ENCODE measurements at regions not wholly inside any gene's neighbourhood (a gene's known extent, or its start where the extent isn't known, plus 50 kb on each side); places are given as distances from the start of the nearest gene placed in this dataset.

- Mint-ChIP-seq H3K4me1 (ENCODE audit: low read depth, unreplicated experiment) (no peaks in the 10 kb centered on the region), H3K36me3 (ENCODE audit: insufficient read depth, unreplicated experiment) (no peaks in the 10 kb centered on the region), H3K4me3 (ENCODE audit: low read depth, unreplicated experiment) (no peak overlapping the region), H3K27me3 (ENCODE audit: unreplicated experiment) (no peaks in the 10 kb centered on the region), H3K27ac (ENCODE audit: unreplicated experiment) (no peak overlapping the region), H3K9me3 (ENCODE audit: low read depth, unreplicated experiment) (peaks cover 2% of the 10 kb centered on the region)
- CTCF ChIA-PET: no interaction called here
- BruUV-seq (replicated peaks): no TSS peak
- no peak for TF ChIP-seq CTCF (IDR thresholded peaks at IDR 0.05; ENCODE audit: unreplicated experiment)
- intact Hi-C loops (cut with micrococcal nuclease; ENCODE audit: unreplicated experiment): no loop called here
- DNase-seq: no peak
These were observed 187.0 kb upstream of the CYRIA start for GRCh38 chr2:16852651-16853050.

GRCh38 chr2:16851126-16851525 lies 185.5 kb upstream of the CYRIA start:
- DNase-seq: no peak
- H3K36me3 Mint-ChIP-seq (ENCODE audit: insufficient read depth, unreplicated experiment): no peaks in the 10 kb centered on the region
- peaks cover 4% of the 10 kb centered on the region for H3K9me3 Mint-ChIP-seq (ENCODE audit: low read depth, unreplicated experiment)
- no peak for TF ChIP-seq CTCF (IDR thresholded peaks at IDR 0.05; ENCODE audit: unreplicated experiment)
- no TSS peak for BruUV-seq (replicated peaks)
- intact Hi-C loops (cut with micrococcal nuclease; ENCODE audit: unreplicated experiment): no loop called here
- H3K27me3 Mint-ChIP-seq (ENCODE audit: unreplicated experiment): no peaks in the 10 kb centered on the region
- H3K4me3 Mint-ChIP-seq (ENCODE audit: low read depth, unreplicated experiment): no peak overlapping the region
- CTCF ChIA-PET: no interaction called here
- no peaks in the 10 kb centered on the region for H3K4me1 Mint-ChIP-seq (ENCODE audit: low read depth, unreplicated experiment)
- no peak overlapping the region for H3K27ac Mint-ChIP-seq (ENCODE audit: unreplicated experiment)

- DNase-seq: no peak
- no peaks in the 10 kb centered on the region for H3K4me1 Mint-ChIP-seq (ENCODE audit: low read depth, unreplicated experiment)
- intact Hi-C loops (cut with micrococcal nuclease; ENCODE audit: unreplicated experiment): no loop called here
- no peak for TF ChIP-seq CTCF (IDR thresholded peaks at IDR 0.05; ENCODE audit: unreplicated experiment)
- BruUV-seq (replicated peaks): no TSS peak
- no peaks in the 10 kb centered on the region for H3K27me3 Mint-ChIP-seq (ENCODE audit: unreplicated experiment)
- H3K9me3 Mint-ChIP-seq (ENCODE audit: low read depth, unreplicated experiment): peaks cover 7% of the 10 kb centered on the region
- CTCF ChIA-PET: no interaction called here
- no peak overlapping the region for H3K27ac Mint-ChIP-seq (ENCODE audit: unreplicated experiment)
- H3K36me3 Mint-ChIP-seq (ENCODE audit: insufficient read depth, unreplicated experiment): no peaks in the 10 kb centered on the region
- H3K4me3 Mint-ChIP-seq (ENCODE audit: low read depth, unreplicated experiment): no peak overlapping the region
These were observed 175.0 kb upstream of the CYRIA start for GRCh38 chr2:16840496-16841172.

- no peak for DNase-seq
- CTCF ChIA-PET: no interaction called here
- no peak overlapping the region for H3K27ac Mint-ChIP-seq (ENCODE audit: unreplicated experiment)
- no TSS peak for BruUV-seq (replicated peaks)
- TF ChIP-seq CTCF (IDR thresholded peaks at IDR 0.05; ENCODE audit: unreplicated experiment): no peak
- H3K4me3 Mint-ChIP-seq (ENCODE audit: low read depth, unreplicated experiment): no peak overlapping the region
- peaks cover 2% of the 10 kb centered on the region for H3K9me3 Mint-ChIP-seq (ENCODE audit: low read depth, unreplicated experiment)
- H3K4me1 Mint-ChIP-seq (ENCODE audit: low read depth, unreplicated experiment): no peaks in the 10 kb centered on the region
- no peaks in the 10 kb centered on the region for H3K27me3 Mint-ChIP-seq (ENCODE audit: unreplicated experiment)
- intact Hi-C loops (cut with micrococcal nuclease; ENCODE audit: unreplicated experiment): no loop called here
- H3K36me3 Mint-ChIP-seq (ENCODE audit: insufficient read depth, unreplicated experiment): no peaks in the 10 kb centered on the region
These were observed 167.3 kb upstream of the CYRIA start for GRCh38 chr2:16832910-16833309.
